Kidney glomerular epithelial cell (primary cell): ENCODE measurements at regions not wholly inside any gene's neighbourhood (a gene's known extent, or its start where the extent isn't known, plus 50 kb on each side); places are given as distances from the start of the nearest gene placed in this dataset.
"Not testable (repeated sequence)": the region's sequence is repeated elsewhere in the genome, so short reads cannot be mapped to it uniquely, and the experiment has no call there.

Experiments used
- DNase-seq: peaks from one replicate; lab custom pipeline; 2025; lab: John Stamatoyannopoulos, UW

GRCh38 chr6:170096803-170097504 is 193.9 kb downstream of the DLL1 start:
- no peak for DNase-seq

- no peak for DNase-seq
Observed at GRCh38 chr6:170096191-170096802, 194.6 kb downstream of the DLL1 start.

- DNase-seq, result no peak
Observed at GRCh38 chr6:170095273-170095981, 195.5 kb downstream of the DLL1 start.

DNA sequence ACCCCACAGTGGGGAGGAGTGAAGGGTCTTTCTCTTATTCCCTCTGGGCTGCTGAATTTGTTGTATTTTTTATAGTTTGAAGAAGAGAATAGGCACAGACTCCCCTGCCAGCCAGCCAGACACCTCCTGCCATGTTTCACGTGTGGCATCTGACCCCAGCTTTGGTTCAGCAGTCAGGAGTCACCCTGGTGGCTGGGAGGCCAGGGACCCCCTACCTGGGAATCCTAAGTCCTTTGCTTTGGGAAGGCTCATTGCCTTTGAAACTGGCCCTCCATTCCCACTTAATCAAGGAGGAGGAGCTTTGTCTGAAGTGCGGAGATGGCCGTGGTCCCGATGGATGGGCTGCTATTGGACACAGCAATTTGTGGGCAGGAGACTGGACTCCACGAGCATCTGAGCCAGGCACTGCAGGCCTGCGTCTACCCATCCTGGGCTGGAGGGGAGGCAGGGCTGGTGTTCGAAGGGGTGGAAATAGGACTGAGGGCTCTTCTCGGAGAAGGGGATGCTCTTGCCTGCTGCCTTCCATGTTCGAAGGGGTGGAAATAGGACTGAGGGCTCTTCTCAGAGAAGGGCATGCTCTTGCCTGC is 196.1 kb downstream of the DLL1 start:
- no peak for DNase-seq

DNA sequence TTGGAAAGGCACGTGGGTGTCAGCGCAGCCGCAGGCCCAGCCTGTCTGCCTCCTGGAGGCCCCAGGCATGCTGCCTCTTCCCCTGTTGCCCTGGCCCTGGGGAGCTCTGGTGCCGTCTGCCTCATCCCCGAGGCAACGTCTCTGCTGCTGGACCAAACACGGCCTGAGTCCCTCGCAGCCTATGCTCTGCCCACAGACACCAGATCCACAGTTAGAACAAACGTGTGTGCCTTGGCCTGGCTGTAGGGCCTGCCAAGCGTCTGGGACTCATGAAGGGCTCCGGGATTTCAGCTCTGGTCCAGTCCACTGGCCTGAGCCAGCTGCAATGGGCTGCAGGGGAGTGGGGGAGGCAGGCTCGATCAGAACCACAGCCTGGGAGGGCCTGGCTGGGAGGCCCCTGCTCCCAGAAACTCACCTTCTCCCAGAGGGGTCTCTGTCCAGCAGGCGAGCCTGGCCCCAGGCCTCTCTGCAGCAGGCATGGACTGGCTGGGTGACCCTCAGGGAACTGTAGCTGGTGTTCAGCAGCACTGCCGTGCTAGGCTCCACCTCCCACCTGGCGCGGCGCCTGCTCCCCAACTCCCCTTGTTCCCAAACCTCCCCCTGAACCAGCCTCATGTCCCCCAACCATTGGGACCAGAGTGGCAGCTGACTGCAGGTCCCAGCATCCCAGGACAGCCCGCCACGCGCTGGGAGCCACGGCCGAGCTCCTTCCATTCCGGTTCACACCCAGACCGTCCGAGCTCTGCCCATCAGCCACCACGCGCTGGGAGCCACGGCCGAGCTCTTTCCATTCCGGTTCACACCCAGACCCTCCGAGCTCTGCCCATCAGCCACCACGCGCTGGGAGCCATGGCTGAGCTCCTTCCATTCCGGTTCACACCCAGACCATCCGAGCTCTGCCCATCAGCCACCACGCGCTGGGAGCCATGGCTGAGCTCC is 197.0 kb downstream of the DLL1 start:
- no peak for DNase-seq

GRCh38 chr6:170093276-170093657 is 197.6 kb downstream of the DLL1 start:
- no peak for DNase-seq

DNA sequence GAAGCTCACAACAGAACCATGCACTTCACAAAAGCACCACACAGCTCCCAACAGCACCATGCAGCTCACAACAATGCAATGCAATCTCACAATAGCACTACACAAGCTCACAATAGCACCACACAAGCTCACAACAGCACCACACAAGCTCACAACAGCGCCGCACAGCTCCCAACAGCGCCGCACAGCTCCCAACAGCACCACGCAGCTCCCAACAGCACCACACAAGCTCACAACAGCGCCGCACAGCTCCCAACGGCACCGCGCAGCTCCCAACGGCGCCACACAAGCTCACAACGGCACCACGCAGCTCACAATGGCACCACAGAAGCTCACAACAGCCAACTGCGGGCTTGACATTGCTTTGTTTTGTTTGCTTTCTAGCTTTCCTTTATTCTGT is 198.1 kb downstream of the DLL1 start:
- DNase-seq, result no peak

DNA sequence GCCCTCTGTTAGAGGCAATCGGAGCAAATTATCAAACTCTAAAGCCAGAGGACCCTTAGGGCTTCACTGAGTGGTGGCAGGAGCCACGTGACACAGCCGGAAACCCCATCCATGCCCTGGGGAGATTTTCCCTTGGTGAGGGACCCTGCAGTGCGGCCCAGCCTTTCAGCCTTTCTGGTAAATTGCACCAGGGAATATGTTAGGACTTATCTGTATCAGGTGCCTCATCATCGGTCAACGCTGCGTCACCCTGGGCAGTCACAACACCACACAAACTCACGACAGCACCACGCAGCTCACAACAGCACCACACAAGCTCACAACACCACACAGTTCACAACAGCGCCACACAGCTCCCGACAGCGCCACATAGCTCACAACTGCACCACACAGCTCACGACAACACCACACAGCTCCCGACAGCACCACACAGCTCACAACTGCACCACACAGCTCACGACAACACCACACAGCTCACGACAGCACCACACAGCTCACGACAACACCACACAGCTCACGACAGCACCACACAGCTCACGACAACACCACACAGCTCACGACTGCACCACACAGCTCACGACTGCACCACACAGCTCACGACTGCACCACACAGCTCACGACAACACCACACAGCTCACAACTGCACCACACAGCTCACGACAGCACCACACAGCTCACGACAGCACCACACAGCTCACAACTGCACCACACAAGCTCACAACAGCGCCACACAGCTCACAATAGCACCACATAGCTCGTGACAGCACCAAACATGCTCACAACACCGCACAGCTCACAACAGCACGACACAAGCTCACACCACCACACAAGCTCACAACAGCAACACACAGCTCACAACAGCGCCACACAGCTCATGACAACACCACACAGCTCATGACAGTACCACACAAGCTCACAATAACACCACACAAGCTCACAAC is 199.0 kb downstream of the DLL1 start:
- DNase-seq, result no peak

GRCh38 chr6:170091000-170091638 is 199.8 kb downstream of the DLL1 start:
- DNase-seq, result no peak

- no peak for DNase-seq
Observed at GRCh38 chr6:170090561-170090960, 200.3 kb downstream of the DLL1 start.

DNA sequence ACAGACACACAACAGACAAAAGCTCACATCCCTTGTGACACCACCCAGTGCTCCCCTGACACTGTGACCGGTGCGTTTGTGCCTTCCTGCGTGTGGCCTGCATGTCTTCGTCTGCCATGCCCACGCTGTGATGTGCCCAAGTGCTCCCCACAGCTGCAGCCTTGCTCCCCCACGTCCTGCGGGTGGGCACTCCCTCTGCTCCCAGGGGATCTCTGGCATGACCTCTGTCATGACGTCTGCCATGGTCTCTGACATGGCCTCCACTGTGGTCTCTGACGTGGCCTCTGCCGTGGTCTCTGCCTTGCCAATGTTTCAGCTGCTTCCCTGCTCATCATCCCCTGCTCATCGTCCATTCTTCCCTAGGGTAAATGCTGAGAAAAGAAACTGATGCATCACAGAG is 200.9 kb downstream of the DLL1 start:
- DNase-seq, result no peak

DNA sequence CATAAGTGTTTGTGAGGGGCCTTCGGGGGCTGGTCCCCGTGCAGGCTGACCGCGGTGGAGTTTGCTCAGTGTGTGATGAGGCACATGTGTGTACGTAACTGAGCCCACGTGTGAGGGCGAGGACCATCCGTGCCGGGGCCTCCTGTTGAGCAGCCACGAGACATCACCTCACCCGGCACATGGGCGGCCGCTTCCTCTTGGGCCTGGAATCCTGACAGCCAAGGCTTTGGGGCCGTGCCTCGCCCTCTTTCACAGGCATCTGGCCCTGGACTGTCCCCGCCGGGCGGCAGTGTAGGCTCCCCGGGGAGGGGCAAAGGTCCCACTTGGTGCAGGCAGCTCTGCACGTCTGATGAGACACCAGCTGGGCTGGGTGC is 202.3 kb downstream of the DLL1 start:
- no peak for DNase-seq

DNA sequence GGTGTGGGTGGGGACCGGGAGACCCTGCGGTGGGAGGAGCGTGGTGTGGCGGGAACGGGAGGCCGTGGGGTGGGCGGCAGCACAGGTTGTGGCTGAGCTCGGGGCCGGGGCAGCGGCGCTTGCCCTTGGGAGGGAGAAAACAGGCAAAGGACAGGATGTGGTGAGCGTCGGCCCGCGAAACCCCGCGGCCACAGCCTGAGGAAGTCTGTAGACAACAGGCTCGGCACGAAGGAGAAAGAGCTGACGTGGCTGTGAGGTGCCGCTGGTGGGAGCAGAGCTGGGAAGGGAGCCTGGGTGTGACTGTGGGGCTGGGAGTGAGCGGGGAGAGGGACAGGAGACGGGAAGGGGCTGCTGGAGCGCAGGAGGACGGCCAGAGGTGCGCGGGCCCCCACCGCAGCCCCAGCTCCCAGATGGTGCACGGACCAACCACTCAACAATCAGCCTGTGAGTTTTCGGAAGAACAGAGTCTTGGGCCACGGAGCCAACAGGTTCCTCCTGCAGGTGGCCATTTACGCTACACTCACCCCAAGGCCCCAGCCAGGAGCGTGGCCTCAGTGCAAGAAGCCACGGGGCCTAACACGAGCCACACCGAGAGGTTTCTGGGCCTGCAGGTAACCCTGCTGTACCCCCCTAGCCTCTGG is 202.8 kb downstream of the DLL1 start:
- no peak for DNase-seq

DNA sequence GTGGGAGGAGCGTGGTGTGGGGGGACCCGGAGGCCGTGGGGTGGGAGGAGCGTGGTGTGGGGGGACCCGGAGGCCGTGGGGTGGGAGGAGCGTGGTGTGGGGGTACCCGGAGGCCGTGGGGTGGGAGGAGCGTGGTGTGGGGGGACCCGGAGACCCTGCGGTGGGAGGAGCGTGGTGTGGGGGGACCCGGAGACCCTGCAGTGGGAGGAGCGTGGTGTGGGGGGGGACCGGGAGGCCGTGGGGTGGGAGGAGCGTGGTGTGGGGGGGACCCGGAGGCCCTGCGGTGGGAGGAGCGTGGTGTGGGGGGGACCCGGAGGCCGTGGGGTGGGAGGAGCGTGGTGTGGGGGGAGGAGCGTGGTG is 203.5 kb downstream of the DLL1 start:
- DNase-seq, result not testable (repeated sequence)

GRCh38 chr6:170086639-170087420 is 204.0 kb downstream of the DLL1 start:
- no peak for DNase-seq

DNA sequence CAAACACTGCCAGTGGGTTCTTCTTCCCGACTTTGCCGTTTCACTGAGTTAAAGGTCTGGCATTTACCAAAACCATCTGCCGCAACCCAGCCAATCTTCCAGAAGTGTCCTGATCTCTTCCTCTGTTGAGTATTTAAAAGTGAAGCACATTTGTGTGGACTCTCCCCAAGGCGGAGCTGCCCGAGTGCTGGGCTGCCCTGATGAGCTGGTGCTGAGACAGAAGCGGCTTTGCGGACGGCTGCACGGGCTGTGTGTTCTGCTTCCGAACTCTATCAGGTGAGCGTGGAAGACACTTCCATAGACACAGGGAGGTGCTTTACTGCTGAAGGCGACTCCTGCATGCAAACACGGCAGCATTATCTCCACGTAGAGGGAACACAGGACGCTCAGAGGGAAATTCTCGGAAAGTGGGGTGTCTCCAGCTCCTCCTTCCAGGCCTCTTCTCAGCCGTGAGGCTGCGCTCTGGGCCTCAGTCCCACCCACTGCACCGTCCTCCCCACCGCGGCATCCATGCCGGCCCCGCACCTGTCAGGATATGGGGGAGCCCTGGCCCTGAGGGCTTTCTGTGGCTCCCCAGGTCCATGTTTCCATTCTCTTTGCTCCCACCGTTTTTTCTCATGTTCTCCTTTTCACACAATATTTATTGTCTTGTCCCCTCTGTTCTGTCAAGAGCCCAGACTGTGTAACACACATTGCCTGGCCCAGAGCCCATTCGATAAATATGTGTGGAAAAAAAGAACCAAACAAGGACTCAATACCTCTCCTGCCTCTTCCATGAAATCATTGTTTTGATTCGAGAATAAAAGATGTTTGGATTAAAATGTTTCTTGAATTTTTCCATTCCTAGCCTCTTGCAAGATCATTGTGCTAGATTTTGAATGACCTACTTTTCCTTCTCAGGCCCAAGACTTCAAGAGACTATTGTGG is 205.1 kb downstream of the DLL1 start:
- no peak for DNase-seq

DNA sequence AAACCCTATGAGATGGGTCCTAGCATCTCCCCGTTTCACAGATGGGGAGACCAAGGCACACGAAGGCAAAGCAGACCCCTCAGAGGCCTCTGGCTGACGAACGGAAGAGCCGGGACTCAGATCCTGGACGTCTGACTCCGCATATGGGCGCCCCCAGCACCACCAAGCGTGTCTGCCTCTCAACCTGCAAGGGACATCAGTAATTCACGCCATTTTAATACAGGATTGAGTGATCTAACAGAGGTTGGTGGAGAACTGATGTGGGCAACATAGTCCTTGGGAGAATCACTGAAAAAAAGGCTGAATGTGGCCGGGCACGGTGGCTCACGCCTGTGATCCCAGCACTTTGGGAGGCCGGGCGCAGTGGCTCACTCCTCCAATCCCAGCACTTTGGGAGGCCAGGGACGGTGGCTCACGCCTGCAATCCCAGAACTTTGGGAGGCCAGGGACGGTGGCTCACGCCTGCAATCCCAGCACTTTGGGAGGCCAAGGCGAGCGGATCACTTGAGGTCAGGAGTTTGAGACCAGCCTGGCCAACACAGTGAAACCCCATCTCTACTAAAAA is 206.6 kb downstream of the DLL1 start:
- no peak for DNase-seq
